Fibroblast of upper back skin (primary cell): ENCODE measurements at regions not wholly inside any gene's neighbourhood (a gene's known extent, or its start where the extent isn't known, plus 50 kb on each side); places are given as distances from the start of the nearest gene placed in this dataset.

Experiments used
- DNase-seq: peaks from one replicate; pipeline ENCODE4 v3.0.0-alpha.2; 2013

DNA sequence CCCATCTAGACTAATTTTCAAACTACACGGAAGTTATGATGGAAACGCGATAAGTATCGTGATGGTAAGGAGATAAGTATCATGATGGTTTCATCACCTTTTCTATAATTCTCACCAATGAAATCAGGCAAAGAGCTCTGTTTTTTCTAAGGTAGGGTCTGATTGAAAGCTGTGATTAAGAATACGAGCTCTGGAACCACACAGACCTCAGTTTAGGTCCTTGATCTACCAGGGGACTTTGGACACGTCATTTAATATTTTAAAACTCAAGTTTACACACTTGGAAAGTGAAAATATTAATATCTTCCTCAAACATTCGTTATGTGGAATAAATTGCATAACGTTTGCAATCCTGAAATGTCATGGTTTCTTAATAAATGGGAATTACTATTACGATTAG is 538.2 kb upstream of the CELF2 start:
- DNase-seq = no peak

DNA sequence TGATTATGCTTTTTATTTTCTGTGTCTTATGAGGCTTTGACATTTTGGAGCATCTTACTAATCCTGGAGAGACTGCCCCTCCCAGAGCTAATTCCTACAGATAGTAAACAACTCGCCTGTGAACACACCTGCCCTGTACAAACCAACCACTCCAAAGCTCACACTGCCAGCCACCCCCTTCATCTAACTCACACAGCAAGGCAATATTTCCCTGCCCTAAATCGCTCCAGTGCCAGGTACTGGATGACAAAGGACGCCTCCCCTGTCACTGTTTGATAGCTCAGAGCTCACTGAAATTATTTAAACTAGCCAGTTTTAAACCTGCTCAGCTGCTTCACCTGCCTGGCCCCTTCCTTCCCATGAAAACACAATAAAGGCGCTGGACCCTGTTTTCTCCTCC is 535.1 kb upstream of the CELF2 start:
- no peak for DNase-seq

GRCh38 chr10:10489076-10489475 is 528.6 kb upstream of the CELF2 start:
- DNase-seq = peak; percentile 61

GRCh38 chr10:10489805-10490571 is 527.7 kb upstream of the CELF2 start:
- peak; percentile 79 for DNase-seq

GRCh38 chr10:10490581-10490980 is 527.1 kb upstream of the CELF2 start:
- DNase-seq = peak; percentile 29

DNA sequence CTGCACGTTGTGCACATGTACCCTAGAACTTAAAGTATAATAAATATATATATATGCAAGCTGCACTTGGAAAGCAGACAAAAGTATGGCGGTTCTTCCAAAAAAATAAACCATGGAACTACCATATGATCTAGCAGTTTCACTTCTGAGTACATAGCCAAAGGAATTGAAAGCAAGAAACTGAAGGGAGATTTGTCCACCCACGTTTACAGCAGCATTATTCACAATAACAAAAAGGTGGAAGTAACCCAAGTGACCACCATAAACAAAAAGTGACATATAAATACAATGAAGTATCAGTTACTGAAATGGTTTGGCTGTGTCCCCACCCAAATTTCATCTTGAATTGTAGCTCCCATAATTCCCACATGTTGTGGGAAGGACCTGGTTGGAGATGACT is 525.3 kb upstream of the CELF2 start:
- no peak for DNase-seq

- no peak for DNase-seq
Observed at GRCh38 chr10:10493833-10494232, 523.8 kb upstream of the CELF2 start.

DNA sequence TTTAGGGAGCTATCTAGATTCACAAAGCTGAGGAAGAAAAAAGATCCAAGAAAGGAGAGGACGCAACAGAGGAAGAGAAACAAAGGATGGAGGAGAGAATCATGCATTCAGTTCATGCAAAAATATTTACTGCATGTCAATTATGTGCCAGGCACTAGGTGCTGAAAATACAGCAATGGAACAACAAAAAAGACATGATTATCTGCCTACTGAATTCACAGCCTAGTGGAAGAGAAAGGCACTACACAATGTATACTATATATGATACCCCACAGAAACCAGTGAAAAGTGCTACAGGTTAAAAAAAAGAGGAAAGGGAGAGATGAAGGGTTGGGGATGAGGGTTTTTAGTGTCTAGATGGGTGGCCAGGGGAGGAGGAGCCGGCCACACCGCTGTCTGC is 520.4 kb upstream of the CELF2 start:
- DNase-seq = no peak

DNA sequence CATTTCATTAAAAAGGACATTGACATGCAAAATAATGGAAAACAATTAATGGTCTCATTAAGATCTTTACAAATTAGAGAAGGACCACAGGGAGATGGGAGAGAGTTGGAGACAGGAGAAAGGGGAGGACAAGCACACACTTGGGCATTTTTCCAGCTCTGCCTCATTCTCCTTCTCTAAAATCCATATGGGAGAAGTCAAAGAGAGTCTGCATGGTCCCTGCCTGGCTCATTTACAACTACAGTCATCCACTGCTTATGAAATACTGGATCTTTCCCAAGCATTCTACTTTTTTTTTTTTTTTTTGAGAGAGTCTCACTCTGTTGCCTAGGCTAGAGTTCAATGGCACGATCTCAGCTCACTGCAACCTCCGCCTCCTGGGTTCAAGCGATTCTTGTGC is 518.9 kb upstream of the CELF2 start:
- DNase-seq = peak; percentile 79

GRCh38 chr10:10499839-10500238 is 517.8 kb upstream of the CELF2 start:
- DNase-seq = peak; percentile 56

GRCh38 chr10:10500937-10501336 is 516.7 kb upstream of the CELF2 start:
- peak; percentile 77 for DNase-seq

DNA sequence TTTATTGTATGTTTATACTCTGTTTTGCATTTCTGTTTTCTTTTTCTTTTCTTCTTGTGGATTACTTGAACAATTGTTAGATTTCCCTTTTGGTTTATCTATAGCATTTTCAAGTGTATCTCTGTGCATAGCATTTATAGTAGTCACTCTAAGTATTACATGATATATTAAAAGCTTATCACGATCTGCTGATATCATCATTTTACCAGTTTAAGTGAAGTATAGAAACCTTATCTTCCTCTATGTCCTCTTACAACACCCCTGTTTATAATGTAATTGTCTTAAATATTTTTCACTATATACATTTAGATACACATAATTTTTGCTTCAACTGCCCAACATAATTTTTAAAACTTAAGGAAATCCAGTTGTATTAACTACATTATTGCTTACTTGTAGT is 513.9 kb upstream of the CELF2 start:
- no peak for DNase-seq

DNA sequence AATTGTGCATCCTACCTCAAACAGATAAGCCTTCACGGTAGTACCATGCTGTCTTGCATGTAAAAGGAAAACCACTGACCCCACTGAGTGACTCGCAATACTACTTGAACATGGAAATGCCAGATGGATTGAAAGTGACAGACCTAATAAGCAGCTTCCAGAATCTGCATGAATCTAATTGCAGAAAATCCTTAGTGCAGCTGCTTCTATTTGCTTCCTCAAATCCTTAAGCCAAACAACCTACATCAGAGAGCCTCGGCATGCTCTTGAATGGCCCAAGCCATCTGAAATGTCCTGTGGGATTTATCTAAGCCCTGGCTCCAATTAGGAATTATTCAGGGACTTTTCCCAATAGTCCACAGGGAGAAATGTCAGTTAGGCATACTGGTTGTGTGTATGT is 509.5 kb upstream of the CELF2 start:
- DNase-seq = no peak

GRCh38 chr10:10510179-10510578 is 507.5 kb upstream of the CELF2 start:
- DNase-seq = no peak

DNA sequence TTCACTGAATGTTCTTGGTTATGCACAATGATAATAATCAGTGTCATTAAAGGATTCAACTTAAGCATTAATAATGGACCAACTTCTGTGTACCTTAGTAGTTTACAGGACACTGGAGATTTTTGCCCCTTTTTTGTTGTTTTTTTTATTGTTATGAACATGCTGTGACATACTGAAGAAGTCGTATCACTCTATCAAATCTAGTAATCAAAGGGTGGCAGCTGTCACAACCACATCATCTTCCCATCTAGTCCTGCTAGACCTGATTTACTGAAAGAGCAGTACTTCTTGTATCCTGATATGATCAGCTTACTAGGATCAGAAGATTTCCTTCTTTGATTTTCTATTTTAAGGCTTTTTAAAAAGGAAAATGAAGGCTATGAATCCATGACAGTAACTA is 504.6 kb upstream of the CELF2 start:
- no peak for DNase-seq

GRCh38 chr10:10513898-10514297 is 503.8 kb upstream of the CELF2 start:
- DNase-seq = no peak

- no peak for DNase-seq
Observed at GRCh38 chr10:10514797-10515196, 502.9 kb upstream of the CELF2 start.

- no peak for DNase-seq
Observed at GRCh38 chr10:10515479-10516204, 502.0 kb upstream of the CELF2 start.

- no peak for DNase-seq
Observed at GRCh38 chr10:10516346-10517130, 501.1 kb upstream of the CELF2 start.

DNA sequence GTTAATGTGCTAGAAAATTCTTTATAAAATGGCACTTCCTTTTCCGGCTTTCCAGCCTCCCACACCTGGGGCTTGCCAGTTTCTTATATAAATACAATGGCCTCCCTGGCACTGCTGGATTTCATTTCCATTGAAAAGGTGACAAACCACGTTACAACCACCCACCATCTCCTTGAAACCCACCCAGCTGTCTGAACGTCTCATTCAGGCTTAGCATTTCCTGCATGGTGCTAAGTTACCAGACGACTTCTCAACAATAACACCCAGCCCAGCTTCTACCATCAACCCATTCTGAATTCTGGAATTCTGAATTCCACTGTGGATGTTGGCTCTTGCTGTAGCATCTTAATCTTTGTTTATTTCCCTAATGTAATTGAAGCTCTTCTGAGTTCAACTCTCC is 499.8 kb upstream of the CELF2 start:
- no peak for DNase-seq

GRCh38 chr10:10519674-10520073 is 498.0 kb upstream of the CELF2 start:
- no peak for DNase-seq

DNA sequence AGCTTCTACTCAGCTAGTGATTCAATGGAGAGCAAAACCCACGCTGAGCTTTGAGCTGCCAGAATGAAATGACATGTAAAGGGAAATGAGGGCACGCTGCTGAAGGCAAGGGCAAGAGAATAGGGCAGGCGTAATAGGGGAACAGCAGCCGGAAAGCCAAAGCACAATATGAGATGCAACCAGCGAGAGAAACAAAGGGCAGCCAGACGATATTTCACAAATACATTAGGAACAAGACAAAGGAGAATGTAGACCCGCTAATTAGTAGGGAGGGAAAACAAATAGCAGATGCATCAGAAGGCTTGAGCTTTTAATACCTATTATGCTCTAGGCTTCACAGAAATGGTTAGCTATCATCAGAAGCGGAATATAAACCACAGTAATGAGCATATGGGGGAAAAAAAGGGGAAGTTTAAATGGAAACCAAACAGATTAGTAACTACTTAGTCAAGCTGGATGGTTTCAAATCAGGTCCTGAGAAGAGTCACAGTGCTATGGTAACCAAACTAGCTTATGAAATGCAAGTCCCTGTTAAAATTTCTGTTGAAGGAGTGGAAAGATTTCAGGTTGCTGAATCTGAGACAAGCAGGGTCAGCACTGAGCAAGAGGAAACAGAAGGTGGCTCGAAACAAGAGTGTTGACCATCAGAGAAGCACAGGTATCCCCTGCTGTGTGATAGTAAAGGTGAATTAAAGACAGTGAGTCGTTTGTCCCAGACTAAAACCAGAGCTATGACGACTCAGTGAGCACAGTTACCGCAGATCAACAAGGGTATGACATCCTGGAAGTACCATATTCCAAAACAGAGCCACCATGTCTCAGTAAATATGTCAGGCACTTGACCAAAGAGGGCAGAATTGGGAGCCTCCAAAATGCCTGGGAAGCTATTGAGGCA is 496.9 kb upstream of the CELF2 start:
- DNase-seq = no peak

- DNase-seq = no peak
Observed at GRCh38 chr10:10526846-10527245, 490.8 kb upstream of the CELF2 start.
